GM12874 (cell line): ENCODE measurements at regions not wholly inside any gene's neighbourhood (a gene's known extent, or its start where the extent isn't known, plus 50 kb on each side); places are given as distances from the start of the nearest gene placed in this dataset.

ENCODE experiments used
- TF ChIP-seq, protein P1 (sequence below): IDR thresholded peaks from 2 replicates; pipeline ENCODE4 v1.5.1; 2011; ENCODE audit warnings: low read depth, mild to moderate bottlenecking, control low read depth, low read length, moderate library complexity; ENCODE audit not compliant: insufficient read depth

DNA sequence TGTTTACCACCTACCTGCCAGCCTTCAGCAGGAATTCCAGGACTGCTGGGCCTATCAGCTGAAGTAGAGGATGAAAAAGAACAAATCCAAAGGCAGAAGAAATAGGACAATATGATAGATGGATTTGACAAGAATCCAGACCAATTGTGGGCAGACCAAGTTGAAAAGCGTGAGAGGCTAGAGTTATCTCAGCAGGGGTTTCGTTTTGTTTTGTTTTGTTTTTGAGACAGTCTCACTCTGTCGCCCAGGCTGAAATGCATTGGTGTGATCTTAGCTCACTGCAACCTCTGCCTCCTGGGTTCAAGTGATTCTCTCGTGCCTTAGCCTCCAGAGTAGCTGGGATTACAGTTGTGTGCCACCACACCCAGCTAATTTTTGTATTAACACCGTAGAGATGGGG lies 113.2 kb downstream of the PALM2AKAP2 start:
- TF ChIP-seq, protein P1, sequence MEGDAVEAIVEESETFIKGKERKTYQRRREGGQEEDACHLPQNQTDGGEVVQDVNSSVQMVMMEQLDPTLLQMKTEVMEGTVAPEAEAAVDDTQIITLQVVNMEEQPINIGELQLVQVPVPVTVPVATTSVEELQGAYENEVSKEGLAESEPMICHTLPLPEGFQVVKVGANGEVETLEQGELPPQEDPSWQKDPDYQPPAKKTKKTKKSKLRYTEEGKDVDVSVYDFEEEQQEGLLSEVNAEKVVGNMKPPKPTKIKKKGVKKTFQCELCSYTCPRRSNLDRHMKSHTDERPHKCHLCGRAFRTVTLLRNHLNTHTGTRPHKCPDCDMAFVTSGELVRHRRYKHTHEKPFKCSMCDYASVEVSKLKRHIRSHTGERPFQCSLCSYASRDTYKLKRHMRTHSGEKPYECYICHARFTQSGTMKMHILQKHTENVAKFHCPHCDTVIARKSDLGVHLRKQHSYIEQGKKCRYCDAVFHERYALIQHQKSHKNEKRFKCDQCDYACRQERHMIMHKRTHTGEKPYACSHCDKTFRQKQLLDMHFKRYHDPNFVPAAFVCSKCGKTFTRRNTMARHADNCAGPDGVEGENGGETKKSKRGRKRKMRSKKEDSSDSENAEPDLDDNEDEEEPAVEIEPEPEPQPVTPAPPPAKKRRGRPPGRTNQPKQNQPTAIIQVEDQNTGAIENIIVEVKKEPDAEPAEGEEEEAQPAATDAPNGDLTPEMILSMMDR = no peak

- TF ChIP-seq, protein P1 = no peak
Measured at GRCh38 chr9:109894473-109894872, 114.5 kb downstream of the PALM2AKAP2 start.

DNA sequence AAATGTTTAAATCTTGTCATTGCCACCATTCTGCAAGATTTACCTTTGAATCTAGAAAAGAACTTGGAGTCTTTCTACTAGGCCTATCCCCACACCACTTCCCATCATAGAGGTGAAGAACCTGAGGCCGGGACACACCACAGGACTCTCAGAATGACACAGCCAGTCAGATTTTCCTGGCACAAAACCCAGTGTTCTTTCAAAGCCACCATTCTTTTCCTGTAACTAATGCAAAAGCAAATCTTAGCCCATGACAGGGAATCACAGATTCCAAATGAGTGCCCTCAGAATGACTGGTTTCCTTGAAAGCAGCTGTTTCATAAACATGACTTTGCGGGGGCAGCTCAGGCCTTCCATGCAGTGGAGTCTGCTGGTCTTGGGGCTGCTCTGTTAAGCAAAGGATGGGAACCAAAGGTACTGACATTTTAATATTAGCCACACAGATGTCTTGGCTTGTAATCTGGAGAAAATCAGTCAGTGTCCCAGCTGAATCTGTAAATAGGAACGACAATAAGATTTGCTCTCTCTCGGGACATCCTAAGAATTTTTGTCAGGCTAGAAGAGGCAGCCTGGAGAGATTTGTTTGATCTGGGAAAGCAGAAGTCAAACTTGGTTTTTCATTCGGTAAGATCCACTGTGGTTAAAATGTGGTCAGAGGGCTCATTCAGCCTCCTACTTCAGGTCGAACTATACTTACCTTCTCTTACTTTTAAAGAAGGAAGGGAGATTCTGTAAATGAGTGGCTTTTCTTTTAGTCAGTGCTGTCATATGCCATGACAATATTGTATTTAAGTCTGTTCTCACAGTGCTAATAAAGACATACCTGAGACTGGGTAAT lies 115.1 kb downstream of the PALM2AKAP2 start:
- TF ChIP-seq, protein P1 = no peak

- TF ChIP-seq, protein P1 = no peak
Measured at GRCh38 chr9:109901201-109901600, 121.2 kb downstream of the PALM2AKAP2 start.

DNA sequence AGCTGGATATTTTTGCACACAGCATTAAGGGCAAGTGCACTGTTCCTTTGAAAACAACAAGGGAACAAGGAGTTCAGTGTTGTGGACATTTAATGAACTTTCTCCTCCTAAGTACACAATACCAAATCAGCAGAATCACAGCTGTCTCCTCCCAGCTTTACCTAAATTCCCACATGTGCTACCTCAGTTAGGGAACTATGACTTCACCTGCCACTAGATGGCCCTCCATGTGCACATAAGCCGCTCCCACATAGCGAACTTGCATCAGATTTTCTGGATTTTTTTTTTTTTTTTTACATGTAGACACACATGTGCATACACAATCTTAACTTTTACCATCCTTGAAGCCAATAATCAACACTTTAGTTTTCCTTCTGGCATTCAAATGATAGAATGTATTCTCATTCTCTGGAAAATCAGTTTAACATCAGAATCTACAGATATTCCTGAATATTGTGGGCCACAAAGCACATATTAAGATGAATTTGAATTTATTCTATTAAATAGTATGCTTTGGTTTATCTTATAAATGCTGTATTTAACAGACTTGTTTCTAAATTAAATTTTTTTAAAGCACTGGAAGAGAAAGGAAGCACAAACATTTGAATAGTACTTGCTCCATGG lies 123.6 kb downstream of the PALM2AKAP2 start:
- TF ChIP-seq, protein P1 = peak; percentile 69

GRCh38 chr9:109904666-109905065 lies 124.7 kb downstream of the PALM2AKAP2 start:
- TF ChIP-seq, protein P1 = no peak

- TF ChIP-seq, protein P1 = no peak
Measured at GRCh38 chr9:109905472-109905871, 125.5 kb downstream of the PALM2AKAP2 start.
